BLaER1 (cell line): ENCODE measurements at regions not wholly inside any gene's neighbourhood (a gene's known extent, or its start where the extent isn't known, plus 50 kb on each side); places are given as distances from the start of the nearest gene placed in this dataset.

Experiments used
- H3K27ac ChIP-seq: shearing (Covaris generic); formaldehyde crosslinking; 2 replicates; pipeline ENCODE4 v1.8.1; 2022
- H3K27me3 ChIP-seq: shearing (Covaris generic); formaldehyde crosslinking; 2 replicates; pipeline ENCODE4 v1.8.1; 2022
- H3K36me3 ChIP-seq: shearing (Covaris generic); formaldehyde crosslinking; 2 replicates; pipeline ENCODE4 v1.8.1; 2022
- H3K4me1 ChIP-seq: shearing (Covaris generic); formaldehyde crosslinking; 2 replicates; pipeline ENCODE4 v1.8.1; 2022
- H3K4me2 ChIP-seq: shearing (Covaris generic); formaldehyde crosslinking; 2 replicates; pipeline ENCODE4 v1.8.1; 2022
- H3K4me3 ChIP-seq: shearing (Covaris generic); formaldehyde crosslinking; 2 replicates; pipeline ENCODE4 v1.8.1; 2022
- H3K9ac ChIP-seq: shearing (Covaris generic); formaldehyde crosslinking; 2 replicates; pipeline ENCODE4 v1.8.1; 2022
- H3K9me3 ChIP-seq: shearing (Covaris generic); formaldehyde crosslinking; 2 replicates; pipeline ENCODE4 v1.8.1; 2022
- H4K20me1 ChIP-seq: shearing (Covaris generic); formaldehyde crosslinking; 2 replicates; pipeline ENCODE4 v1.8.1; 2022
- Cebpa-rat ChIP-seq: shearing (Covaris generic); IDR thresholded peaks from 2 replicates; pipeline ENCODE4 v1.8.1; 2022

DNA sequence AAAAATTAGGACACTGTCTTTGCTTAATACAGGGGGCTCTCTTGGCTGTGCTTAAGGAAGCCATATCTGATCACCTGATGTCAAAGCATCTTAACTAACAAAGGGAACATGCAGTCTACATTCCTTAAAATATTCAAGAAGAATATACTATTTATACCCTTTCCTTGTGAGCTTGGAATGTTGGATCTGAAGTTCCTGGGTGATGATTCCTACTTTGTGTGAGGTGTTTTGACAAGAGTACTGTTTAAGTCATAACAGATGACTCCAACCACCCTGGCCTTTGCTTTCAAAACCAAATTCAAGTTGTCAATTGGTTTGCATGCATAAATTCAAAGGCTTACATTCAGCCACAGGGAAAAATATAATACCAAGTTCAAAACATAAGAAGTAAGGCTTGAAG, 862.7 kb upstream of the SEMA6D start:
- Histone ChIP-seq H3K27me3 (no peaks in the 10 kb centered on the region), H3K4me3 (no peak overlapping the region), H3K27ac (no peak overlapping the region), H3K9me3 (no peaks in the 10 kb centered on the region), H4K20me1 (no peaks in the 10 kb centered on the region), H3K4me1 (peaks cover 32% of the 10 kb centered on the region), H3K36me3 (no peaks in the 10 kb centered on the region), H3K4me2 (no peak overlapping the region), H3K9ac (no peak overlapping the region)
- no peak for TF ChIP-seq Cebpa-rat

- peak overlapping the region; percentile 35 for H3K4me2 ChIP-seq
- H3K36me3 ChIP-seq = no peaks in the 10 kb centered on the region
- H3K4me3 ChIP-seq = no peak overlapping the region
- no peak for TF ChIP-seq Cebpa-rat
- H3K27ac ChIP-seq = no peak overlapping the region
- no peak overlapping the region for H3K9ac ChIP-seq
- no peaks in the 10 kb centered on the region for H3K27me3 ChIP-seq
- H3K9me3 ChIP-seq = no peaks in the 10 kb centered on the region
- H3K4me1 ChIP-seq = peaks cover 32% of the 10 kb centered on the region
- H4K20me1 ChIP-seq = no peaks in the 10 kb centered on the region
Observed at GRCh38 chr15:46855388-46855787, 861.9 kb upstream of the SEMA6D start.

- Histone ChIP-seq H3K9me3 (no peaks in the 10 kb centered on the region), H4K20me1 (no peaks in the 10 kb centered on the region), H3K4me3 (no peak overlapping the region), H3K27ac (no peak overlapping the region), H3K4me1 (peaks cover 32% of the 10 kb centered on the region), H3K4me2 (peak overlapping the region; percentile 44), H3K9ac (no peak overlapping the region), H3K27me3 (no peaks in the 10 kb centered on the region), H3K36me3 (no peaks in the 10 kb centered on the region)
- no peak for TF ChIP-seq Cebpa-rat
Observed at GRCh38 chr15:46856839-46857502, 860.3 kb upstream of the SEMA6D start.

DNA sequence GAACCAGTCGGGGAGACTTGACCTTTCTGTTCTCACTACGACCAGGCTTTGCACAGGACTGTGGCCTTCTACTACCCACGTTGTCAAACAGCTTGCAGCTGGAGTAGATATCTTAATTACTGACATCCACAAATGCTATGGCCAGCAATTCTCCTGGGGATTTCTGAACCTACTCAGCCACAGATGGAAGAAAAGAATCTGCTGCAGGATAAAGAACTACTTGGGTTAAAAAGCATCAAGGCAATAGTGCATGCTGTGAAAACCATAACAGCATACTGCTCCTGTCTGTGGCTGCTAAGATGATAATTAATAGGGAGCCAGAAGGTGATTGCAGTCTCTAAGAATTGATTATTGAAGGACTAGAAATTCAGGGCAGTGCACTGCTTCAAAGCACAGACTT, 859.2 kb upstream of the SEMA6D start:
- Histone ChIP-seq H3K9me3 (no peaks in the 10 kb centered on the region), H3K4me1 (peaks cover 32% of the 10 kb centered on the region), H4K20me1 (no peaks in the 10 kb centered on the region), H3K27me3 (no peaks in the 10 kb centered on the region), H3K4me2 (peak overlapping the region; percentile 14; the same call in 1 of the 2 replicates), H3K4me3 (no peak overlapping the region), H3K36me3 (no peaks in the 10 kb centered on the region), H3K9ac (no peak overlapping the region), H3K27ac (no peak overlapping the region)
- TF ChIP-seq Cebpa-rat = no peak

GRCh38 chr15:46861796-46862195, 855.5 kb upstream of the SEMA6D start:
- Histone ChIP-seq H3K4me2 (no peak overlapping the region), H4K20me1 (no peaks in the 10 kb centered on the region), H3K4me3 (no peak overlapping the region), H3K27me3 (no peaks in the 10 kb centered on the region), H3K4me1 (peaks cover 16% of the 10 kb centered on the region), H3K27ac (no peak overlapping the region), H3K36me3 (no peaks in the 10 kb centered on the region), H3K9me3 (no peaks in the 10 kb centered on the region), H3K9ac (no peak overlapping the region)
- TF ChIP-seq Cebpa-rat = no peak

DNA sequence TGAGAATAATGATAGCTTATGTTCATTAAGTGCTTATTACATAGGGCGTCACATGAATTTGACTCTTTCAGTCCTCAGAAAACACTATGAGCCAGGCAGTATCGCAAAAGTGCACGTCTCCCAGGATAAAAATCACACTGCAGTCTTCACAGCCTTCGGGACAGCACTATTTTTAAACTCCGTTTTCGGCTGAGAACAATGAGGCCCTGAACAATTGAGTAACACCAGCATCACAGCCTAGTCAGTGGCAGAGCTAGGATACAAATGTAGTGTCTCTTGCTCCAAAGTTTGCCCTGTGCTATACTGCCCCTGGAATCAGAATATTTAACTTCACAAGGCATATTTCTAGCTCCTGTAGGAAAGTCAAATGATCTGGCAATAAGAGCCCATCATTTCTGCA, 852.1 kb upstream of the SEMA6D start:
- no peak for TF ChIP-seq Cebpa-rat

GRCh38 chr15:46872286-46872980, 844.9 kb upstream of the SEMA6D start:
- H3K4me2 ChIP-seq = no peak overlapping the region
- H4K20me1 ChIP-seq = no peaks in the 10 kb centered on the region
- no peak for TF ChIP-seq Cebpa-rat
- no peaks in the 10 kb centered on the region for H3K4me1 ChIP-seq
- no peak overlapping the region for H3K27ac ChIP-seq
- no peaks in the 10 kb centered on the region for H3K9me3 ChIP-seq
- no peak overlapping the region for H3K9ac ChIP-seq
- no peak overlapping the region for H3K4me3 ChIP-seq
- no peaks in the 10 kb centered on the region for H3K36me3 ChIP-seq
- H3K27me3 ChIP-seq = no peaks in the 10 kb centered on the region

More for the DNA sequence above, 852.1 kb upstream of the SEMA6D start:
- H3K4me1 ChIP-seq = no peaks in the 10 kb centered on the region
- H3K9ac ChIP-seq = no peak overlapping the region
- H4K20me1 ChIP-seq = no peaks in the 10 kb centered on the region
- no peak overlapping the region for H3K4me2 ChIP-seq
- no peak overlapping the region for H3K4me3 ChIP-seq
- no peak overlapping the region for H3K27ac ChIP-seq
- H3K27me3 ChIP-seq = no peaks in the 10 kb centered on the region
- no peaks in the 10 kb centered on the region for H3K36me3 ChIP-seq
- H3K9me3 ChIP-seq = no peaks in the 10 kb centered on the region

GRCh38 chr15:46872981-46873330, 844.3 kb upstream of the SEMA6D start:
- H3K36me3 ChIP-seq = no peaks in the 10 kb centered on the region
- no peak overlapping the region for H3K9ac ChIP-seq
- H3K4me2 ChIP-seq = no peak overlapping the region
- H3K27me3 ChIP-seq = no peaks in the 10 kb centered on the region
- TF ChIP-seq Cebpa-rat = no peak
- no peaks in the 10 kb centered on the region for H4K20me1 ChIP-seq
- H3K27ac ChIP-seq = no peak overlapping the region
- no peak overlapping the region for H3K4me3 ChIP-seq
- H3K9me3 ChIP-seq = no peaks in the 10 kb centered on the region
- H3K4me1 ChIP-seq = no peaks in the 10 kb centered on the region

DNA sequence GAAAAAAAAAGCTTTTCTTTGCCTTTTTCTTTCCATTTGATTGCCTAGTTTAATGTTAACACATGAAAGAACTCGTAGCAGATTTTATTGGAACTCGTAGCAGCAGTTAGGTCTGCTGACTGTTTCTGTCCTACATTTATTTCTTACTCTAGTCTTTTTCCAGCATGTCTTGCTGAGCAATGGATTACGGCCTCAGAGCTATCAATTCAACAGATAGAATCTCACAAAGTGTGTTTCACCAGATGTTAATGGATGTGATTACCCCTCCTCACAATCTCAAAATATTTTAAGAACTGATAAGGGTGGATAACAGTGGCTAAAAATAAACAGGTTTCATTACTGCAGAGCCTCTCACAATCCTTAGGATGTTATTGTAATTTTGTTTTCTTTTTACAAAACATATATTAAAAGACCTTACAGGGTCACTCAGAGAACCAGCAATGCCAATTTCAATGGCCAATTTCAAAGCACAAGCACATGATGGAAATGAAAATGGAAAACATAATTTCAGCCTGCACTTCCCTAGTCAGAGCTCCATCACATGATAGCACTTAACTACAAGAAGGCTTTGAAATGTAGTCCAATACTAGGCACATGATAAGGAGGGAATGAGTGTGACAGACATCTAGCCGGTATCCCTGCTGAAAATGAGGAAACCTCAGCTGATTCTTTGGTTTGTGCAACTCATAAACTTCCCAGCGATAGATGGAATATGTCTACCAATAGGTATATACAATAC, 838.1 kb upstream of the SEMA6D start:
- TF ChIP-seq Cebpa-rat = no peak

GRCh38 chr15:46880791-46881190, 836.5 kb upstream of the SEMA6D start:
- Histone ChIP-seq H3K4me2 (no peak overlapping the region), H3K27me3 (no peaks in the 10 kb centered on the region), H3K9ac (no peak overlapping the region), H3K4me1 (no peaks in the 10 kb centered on the region), H3K27ac (no peak overlapping the region), H3K36me3 (no peaks in the 10 kb centered on the region), H3K4me3 (no peak overlapping the region), H4K20me1 (no peaks in the 10 kb centered on the region), H3K9me3 (peaks cover 7% of the 10 kb centered on the region)
- no peak for TF ChIP-seq Cebpa-rat

More for the DNA sequence above, 838.1 kb upstream of the SEMA6D start:
- H3K9ac ChIP-seq = no peak overlapping the region
- no peak overlapping the region for H3K4me2 ChIP-seq
- no peaks in the 10 kb centered on the region for H3K4me1 ChIP-seq
- no peaks in the 10 kb centered on the region for H3K27me3 ChIP-seq
- no peak overlapping the region for H3K27ac ChIP-seq
- H4K20me1 ChIP-seq = no peaks in the 10 kb centered on the region
- H3K4me3 ChIP-seq = no peak overlapping the region
- peaks cover 7% of the 10 kb centered on the region for H3K9me3 ChIP-seq
- no peaks in the 10 kb centered on the region for H3K36me3 ChIP-seq
